ENCODE measurements at regions not wholly inside any gene's neighbourhood (a gene's known extent, or its start where the extent isn't known, plus 50 kb on each side); places are given as distances from the start of the nearest gene placed in this dataset.

DNA sequence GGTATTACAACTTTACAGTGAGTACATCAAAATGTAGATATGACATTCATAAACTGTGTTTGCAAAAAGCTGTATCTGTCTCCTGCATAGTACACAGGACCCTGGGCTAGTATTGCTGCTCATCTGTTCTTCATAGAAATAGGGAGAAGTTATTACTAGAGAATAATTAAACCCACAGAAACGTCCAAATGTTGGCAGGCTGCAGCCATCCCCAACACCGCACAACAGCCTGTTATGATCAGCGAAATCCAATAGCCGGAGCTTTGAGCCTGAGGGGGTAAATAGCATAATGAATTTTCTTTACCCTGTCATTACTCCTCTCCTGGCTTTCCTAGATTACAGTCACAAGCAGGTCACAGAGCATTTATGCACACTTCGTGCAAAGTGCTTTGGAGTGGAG is 178.0 kb downstream of the DACT1 start:
- H3K9me3 Mint-ChIP-seq (ENCODE audit: unreplicated experiment), result no peaks in the 10 kb centered on the region
- no peak overlapping the region for H3K4me3 Mint-ChIP-seq (ENCODE audit: unreplicated experiment)
- H3K27me3 Mint-ChIP-seq (ENCODE audit: unreplicated experiment), result no peaks in the 10 kb centered on the region
- H3K4me1 Mint-ChIP-seq (ENCODE audit: unreplicated experiment), result peaks cover 57% of the 10 kb centered on the region
- no peak overlapping the region for H3K27ac Mint-ChIP-seq (ENCODE audit: unreplicated experiment)
- TF ChIP-seq, protein P1, sequence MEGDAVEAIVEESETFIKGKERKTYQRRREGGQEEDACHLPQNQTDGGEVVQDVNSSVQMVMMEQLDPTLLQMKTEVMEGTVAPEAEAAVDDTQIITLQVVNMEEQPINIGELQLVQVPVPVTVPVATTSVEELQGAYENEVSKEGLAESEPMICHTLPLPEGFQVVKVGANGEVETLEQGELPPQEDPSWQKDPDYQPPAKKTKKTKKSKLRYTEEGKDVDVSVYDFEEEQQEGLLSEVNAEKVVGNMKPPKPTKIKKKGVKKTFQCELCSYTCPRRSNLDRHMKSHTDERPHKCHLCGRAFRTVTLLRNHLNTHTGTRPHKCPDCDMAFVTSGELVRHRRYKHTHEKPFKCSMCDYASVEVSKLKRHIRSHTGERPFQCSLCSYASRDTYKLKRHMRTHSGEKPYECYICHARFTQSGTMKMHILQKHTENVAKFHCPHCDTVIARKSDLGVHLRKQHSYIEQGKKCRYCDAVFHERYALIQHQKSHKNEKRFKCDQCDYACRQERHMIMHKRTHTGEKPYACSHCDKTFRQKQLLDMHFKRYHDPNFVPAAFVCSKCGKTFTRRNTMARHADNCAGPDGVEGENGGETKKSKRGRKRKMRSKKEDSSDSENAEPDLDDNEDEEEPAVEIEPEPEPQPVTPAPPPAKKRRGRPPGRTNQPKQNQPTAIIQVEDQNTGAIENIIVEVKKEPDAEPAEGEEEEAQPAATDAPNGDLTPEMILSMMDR (IDR thresholded peaks at IDR 0.05), result no peak
- no peaks in the 10 kb centered on the region for H3K36me3 Mint-ChIP-seq (ENCODE audit: unreplicated experiment)
- DNase-seq (ENCODE audit: extremely low spot score, unreplicated experiment), result no peak

DNA sequence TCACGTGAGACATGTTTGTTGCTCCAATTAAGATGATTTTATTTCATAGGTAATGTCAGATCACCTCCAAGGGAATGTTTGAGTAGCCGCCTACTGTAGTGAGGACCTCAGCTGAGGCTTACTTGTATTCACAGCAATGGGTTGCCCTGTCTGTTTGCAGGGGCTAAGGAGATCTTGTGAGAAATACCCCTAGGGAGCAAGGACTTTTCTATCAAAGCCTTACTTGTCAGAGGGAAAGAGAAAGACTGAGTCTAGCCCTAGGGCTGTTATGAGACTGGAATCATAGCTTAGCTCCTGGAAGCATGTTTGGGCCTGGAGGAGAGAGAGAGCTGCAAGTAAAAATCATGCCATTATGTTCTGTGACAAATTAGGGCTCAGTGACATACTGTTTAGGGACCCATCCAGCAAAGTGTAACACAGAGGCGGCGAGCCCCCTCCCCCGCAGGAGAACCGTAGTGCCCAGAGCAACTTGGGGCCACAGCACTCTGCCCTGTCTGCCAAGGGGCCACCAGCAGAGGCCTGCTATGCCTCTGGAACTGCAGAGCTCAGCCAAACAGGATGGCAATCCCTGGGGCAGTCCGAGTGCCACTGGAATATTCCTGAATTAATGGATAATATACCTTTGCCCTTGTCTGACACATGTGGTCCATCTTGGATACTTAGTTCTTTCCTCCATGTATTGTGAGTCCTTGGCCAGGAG is 178.8 kb downstream of the DACT1 start:
- Mint-ChIP-seq H3K27ac (ENCODE audit: unreplicated experiment) (no peak overlapping the region), H3K9me3 (ENCODE audit: unreplicated experiment) (no peaks in the 10 kb centered on the region)

DNA sequence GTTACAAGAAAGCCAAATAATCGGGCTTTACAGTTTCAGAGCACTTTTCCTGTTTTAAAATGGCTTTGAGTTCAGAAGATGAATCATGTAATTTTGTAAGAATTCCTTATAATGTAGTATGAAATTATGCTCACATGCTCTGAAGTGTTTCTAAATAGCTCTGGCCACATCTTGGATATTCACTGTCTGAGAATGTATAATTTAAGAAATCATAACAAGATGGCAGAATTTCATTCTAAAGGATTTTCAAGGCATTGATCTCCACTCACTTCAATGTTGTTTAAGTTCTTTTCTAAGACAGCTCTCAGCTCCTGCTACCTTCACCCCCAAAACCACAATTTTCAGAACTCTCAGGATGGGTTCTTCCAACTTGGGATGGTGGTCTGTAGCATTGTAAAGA is 180.1 kb downstream of the DACT1 start:
- TF ChIP-seq, protein P1 (IDR thresholded peaks at IDR 0.05), result no peak
- H3K27me3 Mint-ChIP-seq (ENCODE audit: unreplicated experiment), result no peaks in the 10 kb centered on the region
- no peaks in the 10 kb centered on the region for H3K36me3 Mint-ChIP-seq (ENCODE audit: unreplicated experiment)
- H3K27ac Mint-ChIP-seq (ENCODE audit: unreplicated experiment), result peak overlapping the region; percentile 65
- peaks cover 45% of the 10 kb centered on the region for H3K4me1 Mint-ChIP-seq (ENCODE audit: unreplicated experiment)
- no peak overlapping the region for H3K4me3 Mint-ChIP-seq (ENCODE audit: unreplicated experiment)
- DNase-seq (ENCODE audit: extremely low spot score, unreplicated experiment), result no peak
- no peaks in the 10 kb centered on the region for H3K9me3 Mint-ChIP-seq (ENCODE audit: unreplicated experiment)

More for the DNA sequence above, 178.8 kb downstream of the DACT1 start:
- Mint-ChIP-seq H3K36me3 (ENCODE audit: unreplicated experiment) (no peaks in the 10 kb centered on the region), H3K4me1 (ENCODE audit: unreplicated experiment) (peaks cover 57% of the 10 kb centered on the region), H3K27me3 (ENCODE audit: unreplicated experiment) (no peaks in the 10 kb centered on the region), H3K4me3 (ENCODE audit: unreplicated experiment) (no peak overlapping the region)
- TF ChIP-seq, protein P1 (IDR thresholded peaks at IDR 0.05), result no peak
- no peak for DNase-seq (ENCODE audit: extremely low spot score, unreplicated experiment)

DNA sequence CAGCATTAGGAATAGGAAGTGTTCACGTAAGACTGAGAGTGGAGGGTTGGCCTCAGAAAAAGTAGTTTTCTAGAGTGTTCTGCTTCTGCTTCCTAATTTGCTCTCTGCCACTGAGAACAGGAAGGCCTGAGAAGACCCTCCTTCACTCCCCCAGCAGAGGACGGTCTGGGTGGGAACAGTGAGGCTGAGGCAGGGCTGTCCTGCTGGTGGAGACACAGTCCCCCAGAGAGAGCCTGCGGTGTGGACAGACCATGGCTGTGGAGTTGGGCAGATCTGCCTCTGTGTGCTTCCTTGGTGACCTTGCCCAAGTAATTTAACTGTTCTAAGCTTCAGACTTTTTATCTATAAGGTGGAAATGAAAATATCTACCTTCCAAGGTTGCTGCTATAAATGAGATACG is 182.3 kb downstream of the DACT1 start:
- no peak for DNase-seq (ENCODE audit: extremely low spot score, unreplicated experiment)
- TF ChIP-seq, protein P1 (IDR thresholded peaks at IDR 0.05), result no peak
- H3K4me1 Mint-ChIP-seq (ENCODE audit: unreplicated experiment), result peaks cover 40% of the 10 kb centered on the region
- H3K27me3 Mint-ChIP-seq (ENCODE audit: unreplicated experiment), result no peaks in the 10 kb centered on the region
- H3K27ac Mint-ChIP-seq (ENCODE audit: unreplicated experiment), result no peak overlapping the region
- no peaks in the 10 kb centered on the region for H3K9me3 Mint-ChIP-seq (ENCODE audit: unreplicated experiment)
- no peaks in the 10 kb centered on the region for H3K36me3 Mint-ChIP-seq (ENCODE audit: unreplicated experiment)
- no peak overlapping the region for H3K4me3 Mint-ChIP-seq (ENCODE audit: unreplicated experiment)

DNA sequence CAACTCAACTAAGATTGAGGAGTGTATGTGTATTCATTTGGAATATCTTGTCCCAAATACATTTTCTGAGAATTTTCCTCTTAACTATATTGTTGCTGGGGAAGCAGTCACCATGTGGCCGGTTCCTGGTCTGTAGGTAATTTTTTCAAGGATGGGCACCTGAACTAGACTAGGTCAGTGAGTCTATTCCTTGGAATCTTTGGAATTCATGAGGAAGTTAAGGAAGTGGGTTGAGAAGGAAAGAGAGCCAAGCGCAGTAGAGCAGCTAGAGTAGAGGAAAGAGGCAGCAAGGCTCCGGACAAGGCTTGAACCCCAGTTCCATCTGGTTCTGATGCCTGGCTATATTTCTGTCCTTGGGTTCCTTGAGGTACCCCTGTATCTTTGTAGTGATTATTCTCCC is 183.7 kb downstream of the DACT1 start:
- H3K27me3 Mint-ChIP-seq (ENCODE audit: unreplicated experiment), result no peaks in the 10 kb centered on the region
- TF ChIP-seq, protein P1 (IDR thresholded peaks at IDR 0.05), result no peak
- no peaks in the 10 kb centered on the region for H3K9me3 Mint-ChIP-seq (ENCODE audit: unreplicated experiment)
- no peak overlapping the region for H3K4me3 Mint-ChIP-seq (ENCODE audit: unreplicated experiment)
- no peak overlapping the region for H3K27ac Mint-ChIP-seq (ENCODE audit: unreplicated experiment)
- no peaks in the 10 kb centered on the region for H3K36me3 Mint-ChIP-seq (ENCODE audit: unreplicated experiment)
- DNase-seq (ENCODE audit: extremely low spot score, unreplicated experiment), result no peak
- peaks cover 26% of the 10 kb centered on the region for H3K4me1 Mint-ChIP-seq (ENCODE audit: unreplicated experiment)

All from osteocyte (in vitro differentiated cells).